ENCODE measurements at regions not wholly inside any gene's neighbourhood (a gene's known extent, or its start where the extent isn't known, plus 50 kb on each side); places are given as distances from the start of the nearest gene placed in this dataset.

DNA sequence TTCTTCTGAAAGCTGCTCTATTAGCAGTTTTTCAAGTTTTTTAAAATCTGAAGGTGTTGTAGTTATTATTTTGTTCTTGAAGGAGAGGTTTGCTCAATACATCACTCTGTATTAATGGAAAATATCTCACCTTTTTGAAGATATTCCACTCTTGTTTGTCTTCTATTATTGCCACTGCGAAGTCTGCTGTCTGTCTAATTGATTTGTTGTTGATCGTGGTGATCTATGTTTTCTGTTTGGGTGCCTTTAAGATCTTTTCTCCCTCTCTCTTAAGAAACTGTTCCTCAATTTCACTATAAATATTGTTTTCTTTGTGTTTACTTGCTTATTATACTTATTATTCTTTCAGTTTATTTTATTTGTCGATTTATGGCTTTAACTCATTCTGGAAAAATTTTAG is 64.9 kb upstream of the FZD8 start:
- TF ChIP-seq CEBPB (IDR thresholded peaks at IDR 0.05; ENCODE audit: low read depth, low read length) = no peak
- TF ChIP-seq, protein P1, sequence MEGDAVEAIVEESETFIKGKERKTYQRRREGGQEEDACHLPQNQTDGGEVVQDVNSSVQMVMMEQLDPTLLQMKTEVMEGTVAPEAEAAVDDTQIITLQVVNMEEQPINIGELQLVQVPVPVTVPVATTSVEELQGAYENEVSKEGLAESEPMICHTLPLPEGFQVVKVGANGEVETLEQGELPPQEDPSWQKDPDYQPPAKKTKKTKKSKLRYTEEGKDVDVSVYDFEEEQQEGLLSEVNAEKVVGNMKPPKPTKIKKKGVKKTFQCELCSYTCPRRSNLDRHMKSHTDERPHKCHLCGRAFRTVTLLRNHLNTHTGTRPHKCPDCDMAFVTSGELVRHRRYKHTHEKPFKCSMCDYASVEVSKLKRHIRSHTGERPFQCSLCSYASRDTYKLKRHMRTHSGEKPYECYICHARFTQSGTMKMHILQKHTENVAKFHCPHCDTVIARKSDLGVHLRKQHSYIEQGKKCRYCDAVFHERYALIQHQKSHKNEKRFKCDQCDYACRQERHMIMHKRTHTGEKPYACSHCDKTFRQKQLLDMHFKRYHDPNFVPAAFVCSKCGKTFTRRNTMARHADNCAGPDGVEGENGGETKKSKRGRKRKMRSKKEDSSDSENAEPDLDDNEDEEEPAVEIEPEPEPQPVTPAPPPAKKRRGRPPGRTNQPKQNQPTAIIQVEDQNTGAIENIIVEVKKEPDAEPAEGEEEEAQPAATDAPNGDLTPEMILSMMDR (conservative IDR thresholded peaks at IDR 0.05; ENCODE audit: low read depth, low read length) = no peak
- TF ChIP-seq POLR2A (IDR thresholded peaks at IDR 0.05; ENCODE audit: low read depth, low read length) = no peak
- TF ChIP-seq MAFK (IDR thresholded peaks at IDR 0.05; ENCODE audit: low read depth, low read length) = no peak
- TF ChIP-seq RFX5 (IDR thresholded peaks at IDR 0.05; ENCODE audit: low read depth, low read length) = no peak
- TF ChIP-seq RAD21 (IDR thresholded peaks at IDR 0.05; ENCODE audit: low read length) = no peak
- TF ChIP-seq SMC3 (IDR thresholded peaks at IDR 0.05; ENCODE audit: low read depth, low read length) = no peak
- no peak for TF ChIP-seq MAZ (IDR thresholded peaks at IDR 0.05; ENCODE audit: borderline replicate concordance, low read depth, low read length)
- TF ChIP-seq NFE2L2 (IDR thresholded peaks at IDR 0.05; ENCODE audit: low read depth, low read length) = no peak
- no peak for TF ChIP-seq CHD1 (IDR thresholded peaks at IDR 0.05; ENCODE audit: low read depth, low read length)

Data from IMR-90 (cell line).